Brain microvascular endothelial cell (primary cell): ENCODE measurements at regions not wholly inside any gene's neighbourhood (a gene's known extent, or its start where the extent isn't known, plus 50 kb on each side); places are given as distances from the start of the nearest gene placed in this dataset.

Source experiments
- DNase-seq: peaks from one replicate; pipeline ENCODE4 v3.0.0-alpha.2; 2020
- H3K27ac ChIP-seq: fragments of 250-450 bp; sonication (Bioruptor Pico); 2 replicates; pipeline ENCODE4 v1.5.1; 2020; ENCODE audit warnings: mild to moderate bottlenecking, moderate library complexity
- H3K27me3 ChIP-seq: fragments of 250-450 bp; sonication (Bioruptor Pico); replicated peaks from 2 replicates; pipeline ENCODE4 v1.5.1; 2020; ENCODE audit warnings: mild to moderate bottlenecking
- H3K36me3 ChIP-seq: fragments of 250-450 bp; sonication (Bioruptor Pico); replicated peaks from 2 replicates; pipeline ENCODE4 v1.5.1; 2020; ENCODE audit warnings: mild to moderate bottlenecking
- H3K4me3 ChIP-seq: 2 replicates; pipeline ENCODE4 v1.5.1; 2011; ENCODE audit warnings: low read depth, mild to moderate bottlenecking, control low read depth, low read length, moderate library complexity
- CTCF ChIP-seq: IDR thresholded peaks from 2 replicates; pipeline ENCODE4 v1.5.1; 2011; ENCODE audit warnings: low read depth, mild to moderate bottlenecking, moderate library complexity, low read length, control low read depth, inconsistent platforms; ENCODE audit errors: missing control alignments
- in situ Hi-C: cut with HindIII; loops from 2 replicates; pipeline ENCODE4 v1.10.0; 2017; ENCODE audit warnings: low sequenced_read_pairs, low pct_ligation_motif_present

GRCh38 chr2:21644266-21644665, 520.5 kb downstream of the TDRD15 start:
- Histone ChIP-seq H3K36me3 (no peaks in the 10 kb centered on the region), H3K27me3 (no peaks in the 10 kb centered on the region), H3K4me3 (no peak overlapping the region), H3K27ac (no peak overlapping the region)
- DNase-seq = no peak
- TF ChIP-seq CTCF = no peak
- in situ Hi-C loops = no loop called here

- no peaks in the 10 kb centered on the region for H3K27me3 ChIP-seq
- in situ Hi-C loops = no loop called here
- TF ChIP-seq CTCF = no peak
- no peak overlapping the region for H3K27ac ChIP-seq
- no peak overlapping the region for H3K4me3 ChIP-seq
- no peaks in the 10 kb centered on the region for H3K36me3 ChIP-seq
- DNase-seq = no peak
Measured at GRCh38 chr2:21646345-21646744, 522.6 kb downstream of the TDRD15 start.

GRCh38 chr2:21650569-21650968, 526.8 kb downstream of the TDRD15 start:
- no peak overlapping the region for H3K4me3 ChIP-seq
- H3K27ac ChIP-seq = no peak overlapping the region
- TF ChIP-seq CTCF = no peak
- DNase-seq = no peak
- in situ Hi-C loops = no loop called here
- no peaks in the 10 kb centered on the region for H3K27me3 ChIP-seq
- no peaks in the 10 kb centered on the region for H3K36me3 ChIP-seq

GRCh38 chr2:21655136-21655535, 531.4 kb downstream of the TDRD15 start:
- no peak for DNase-seq
- TF ChIP-seq CTCF = no peak
- Histone ChIP-seq H3K27me3 (no peaks in the 10 kb centered on the region), H3K36me3 (no peaks in the 10 kb centered on the region), H3K4me3 (no peak overlapping the region), H3K27ac (no peak overlapping the region)
- in situ Hi-C loops = no loop called here

GRCh38 chr2:21656330-21657075, 532.7 kb downstream of the TDRD15 start:
- TF ChIP-seq CTCF = no peak
- DNase-seq = no peak
- Histone ChIP-seq H3K27me3 (no peaks in the 10 kb centered on the region), H3K27ac (no peak overlapping the region), H3K4me3 (no peak overlapping the region), H3K36me3 (no peaks in the 10 kb centered on the region)
- in situ Hi-C loops = no loop called here

GRCh38 chr2:21657445-21657844, 533.7 kb downstream of the TDRD15 start:
- DNase-seq = no peak
- in situ Hi-C loops = no loop called here
- Histone ChIP-seq H3K36me3 (no peaks in the 10 kb centered on the region), H3K27me3 (no peaks in the 10 kb centered on the region), H3K27ac (no peak overlapping the region), H3K4me3 (no peak overlapping the region)
- no peak for TF ChIP-seq CTCF
